ENCODE measurements at regions not wholly inside any gene's neighbourhood (a gene's known extent, or its start where the extent isn't known, plus 50 kb on each side); places are given as distances from the start of the nearest gene placed in this dataset.

DNA sequence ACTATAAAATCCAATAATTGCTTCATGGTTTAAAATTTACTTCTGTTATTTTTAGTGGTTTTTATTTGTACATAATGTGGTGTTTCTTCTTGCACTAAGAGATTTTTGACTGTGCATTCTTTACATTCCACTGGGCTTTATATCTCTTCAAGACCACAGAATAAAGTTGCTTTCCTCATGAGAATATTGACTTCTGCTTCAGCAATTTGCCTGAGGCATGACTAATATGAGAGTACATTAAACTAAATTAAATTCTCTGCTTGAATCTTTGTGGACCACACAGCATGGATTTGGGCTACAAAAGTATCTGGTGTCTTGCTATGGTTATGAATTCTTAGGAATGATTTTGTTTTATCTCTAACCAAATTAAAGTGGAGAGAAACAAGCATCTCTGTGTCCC, 1463.4 kb upstream of the PCDH20 start:
- no peaks in the 10 kb centered on the region for H3K4me1 ChIP-seq (ENCODE audit: control insufficient read depth in 1 of 2, low read depth in 2 of 2)
- no peaks in the 10 kb centered on the region for H3K9me3 ChIP-seq
- H3K36me3 ChIP-seq, result no peaks in the 10 kb centered on the region
- no peak overlapping the region for H3K4me3 ChIP-seq
- ATAC-seq (ENCODE audit: insufficient number of reproducible peaks, low FRiP score, low read depth) (no peak), DNase-seq (ENCODE audit: low spot score) (no peak)
- H3K27me3 ChIP-seq (replicated peaks; ENCODE audit: insufficient read depth), result no peaks in the 10 kb centered on the region
- TF ChIP-seq, protein P1, sequence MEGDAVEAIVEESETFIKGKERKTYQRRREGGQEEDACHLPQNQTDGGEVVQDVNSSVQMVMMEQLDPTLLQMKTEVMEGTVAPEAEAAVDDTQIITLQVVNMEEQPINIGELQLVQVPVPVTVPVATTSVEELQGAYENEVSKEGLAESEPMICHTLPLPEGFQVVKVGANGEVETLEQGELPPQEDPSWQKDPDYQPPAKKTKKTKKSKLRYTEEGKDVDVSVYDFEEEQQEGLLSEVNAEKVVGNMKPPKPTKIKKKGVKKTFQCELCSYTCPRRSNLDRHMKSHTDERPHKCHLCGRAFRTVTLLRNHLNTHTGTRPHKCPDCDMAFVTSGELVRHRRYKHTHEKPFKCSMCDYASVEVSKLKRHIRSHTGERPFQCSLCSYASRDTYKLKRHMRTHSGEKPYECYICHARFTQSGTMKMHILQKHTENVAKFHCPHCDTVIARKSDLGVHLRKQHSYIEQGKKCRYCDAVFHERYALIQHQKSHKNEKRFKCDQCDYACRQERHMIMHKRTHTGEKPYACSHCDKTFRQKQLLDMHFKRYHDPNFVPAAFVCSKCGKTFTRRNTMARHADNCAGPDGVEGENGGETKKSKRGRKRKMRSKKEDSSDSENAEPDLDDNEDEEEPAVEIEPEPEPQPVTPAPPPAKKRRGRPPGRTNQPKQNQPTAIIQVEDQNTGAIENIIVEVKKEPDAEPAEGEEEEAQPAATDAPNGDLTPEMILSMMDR (IDR thresholded peaks at IDR 0.05), result no peak
- no peak overlapping the region for H3K27ac ChIP-seq

DNA sequence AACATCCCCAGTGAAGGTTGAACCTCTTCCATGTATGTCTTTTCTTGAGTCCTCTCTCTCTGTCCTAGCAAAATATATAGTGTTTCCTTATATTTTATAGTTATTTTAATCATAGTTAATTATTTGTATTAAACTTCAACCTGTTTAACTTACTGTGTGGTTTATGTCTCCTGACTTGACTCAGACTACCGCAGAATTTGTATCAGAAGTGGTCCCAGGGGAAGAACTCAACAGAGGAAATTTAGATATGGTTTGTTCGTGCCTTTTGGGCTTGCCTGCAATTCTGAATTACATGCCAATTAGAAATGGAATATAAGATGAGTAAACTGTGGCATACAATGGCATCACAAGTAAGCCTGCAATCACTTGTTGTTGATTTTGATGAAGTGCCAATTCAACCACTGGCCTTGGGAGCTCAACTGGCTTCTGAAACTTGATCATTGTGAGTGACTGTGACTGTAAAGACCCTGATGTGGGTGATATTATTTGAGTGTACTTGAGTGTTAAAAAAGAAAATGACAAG, 1459.5 kb upstream of the PCDH20 start:
- no peaks in the 10 kb centered on the region for H3K4me1 ChIP-seq (ENCODE audit: control insufficient read depth in 1 of 2, low read depth in 2 of 2)
- no peak overlapping the region for H3K27ac ChIP-seq
- no peak overlapping the region for H3K4me3 ChIP-seq
- no peaks in the 10 kb centered on the region for H3K27me3 ChIP-seq (replicated peaks; ENCODE audit: insufficient read depth)
- ATAC-seq (ENCODE audit: insufficient number of reproducible peaks, low FRiP score, low read depth), result no peak
- DNase-seq (ENCODE audit: low spot score), result no peak
- no peaks in the 10 kb centered on the region for H3K9me3 ChIP-seq
- no peaks in the 10 kb centered on the region for H3K36me3 ChIP-seq
- TF ChIP-seq, protein P1 (IDR thresholded peaks at IDR 0.05), result no peak

DNA sequence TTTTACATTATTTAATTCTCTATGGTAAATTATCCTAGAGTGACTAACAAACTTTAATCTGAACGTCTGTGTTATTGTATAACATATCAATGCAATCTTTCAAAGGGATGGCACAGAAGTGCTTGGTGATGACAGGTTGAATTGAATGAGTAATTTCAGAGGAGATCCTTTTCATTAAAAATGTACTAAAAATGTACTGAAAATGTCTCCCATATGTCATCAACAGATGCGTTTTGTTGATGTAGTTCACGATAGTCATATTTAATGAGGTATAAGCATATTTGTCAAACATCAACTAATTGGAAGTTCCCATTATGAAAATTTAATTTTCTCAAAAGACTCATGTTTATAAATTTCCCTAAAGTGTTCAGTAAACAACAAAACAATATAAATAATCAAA, 1434.7 kb upstream of the PCDH20 start:
- H3K27ac ChIP-seq, result no peak overlapping the region
- ATAC-seq (ENCODE audit: insufficient number of reproducible peaks, low FRiP score, low read depth) (no peak), DNase-seq (ENCODE audit: low spot score) (no peak)
- H3K4me1 ChIP-seq (ENCODE audit: control insufficient read depth in 1 of 2, low read depth in 2 of 2), result no peaks in the 10 kb centered on the region
- no peak overlapping the region for H3K4me3 ChIP-seq
- no peaks in the 10 kb centered on the region for H3K36me3 ChIP-seq
- no peaks in the 10 kb centered on the region for H3K9me3 ChIP-seq
- H3K27me3 ChIP-seq (replicated peaks; ENCODE audit: insufficient read depth), result no peaks in the 10 kb centered on the region
- TF ChIP-seq, protein P1 (IDR thresholded peaks at IDR 0.05), result no peak

DNA sequence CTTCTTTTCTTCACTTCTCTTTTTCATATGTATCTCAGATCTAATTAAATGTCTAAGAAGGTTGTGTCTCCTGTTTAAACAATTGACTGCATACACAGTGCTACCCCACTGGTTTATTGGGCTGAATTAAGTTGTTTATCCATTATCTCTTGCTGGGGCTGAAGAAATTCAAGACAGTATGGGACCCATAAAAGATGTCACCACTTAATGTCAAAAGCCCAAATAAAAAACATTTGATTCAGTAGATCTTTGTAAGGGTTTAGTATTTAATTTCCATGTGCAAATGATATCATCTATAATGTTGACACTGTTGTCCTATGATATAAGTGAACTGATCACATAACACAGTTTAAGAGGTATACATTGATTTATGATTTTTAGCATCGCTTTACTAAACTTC, 1431.9 kb upstream of the PCDH20 start:
- no peak for ATAC-seq (ENCODE audit: insufficient number of reproducible peaks, low FRiP score, low read depth)
- Histone ChIP-seq H3K36me3 (no peaks in the 10 kb centered on the region), H3K4me3 (no peak overlapping the region), H3K4me1 (ENCODE audit: control insufficient read depth in 1 of 2, low read depth in 2 of 2) (no peaks in the 10 kb centered on the region), H3K9me3 (no peaks in the 10 kb centered on the region), H3K27me3 (replicated peaks; ENCODE audit: insufficient read depth) (no peaks in the 10 kb centered on the region), H3K27ac (no peak overlapping the region)
- TF ChIP-seq, protein P1 (IDR thresholded peaks at IDR 0.05), result no peak
- no peak for DNase-seq (ENCODE audit: low spot score)

DNA sequence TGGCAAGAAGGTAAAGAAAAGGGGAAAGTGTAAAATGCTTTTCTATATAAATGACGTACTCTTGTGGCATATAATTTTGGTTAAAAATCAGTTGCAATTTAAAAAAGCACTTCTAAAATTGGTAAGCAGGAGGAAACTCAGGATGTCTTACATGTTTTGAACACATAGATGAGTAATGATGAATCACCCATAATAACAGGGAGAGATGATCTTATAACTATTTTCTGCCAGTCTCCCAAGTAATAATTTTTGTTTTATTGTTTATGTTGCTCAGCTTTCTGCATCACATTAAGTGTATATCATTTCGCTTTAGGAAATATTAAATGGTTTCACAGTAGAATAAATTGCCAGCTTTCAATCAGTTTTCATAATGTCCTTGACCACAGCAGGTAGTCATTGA, 1430.7 kb upstream of the PCDH20 start:
- no peaks in the 10 kb centered on the region for H3K27me3 ChIP-seq (replicated peaks; ENCODE audit: insufficient read depth)
- no peak overlapping the region for H3K27ac ChIP-seq
- no peak for ATAC-seq (ENCODE audit: insufficient number of reproducible peaks, low FRiP score, low read depth)
- no peaks in the 10 kb centered on the region for H3K36me3 ChIP-seq
- H3K9me3 ChIP-seq, result no peaks in the 10 kb centered on the region
- DNase-seq (ENCODE audit: low spot score), result no peak
- no peaks in the 10 kb centered on the region for H3K4me1 ChIP-seq (ENCODE audit: control insufficient read depth in 1 of 2, low read depth in 2 of 2)
- no peak overlapping the region for H3K4me3 ChIP-seq
- TF ChIP-seq, protein P1 (IDR thresholded peaks at IDR 0.05), result no peak
